IMR-90 (cell line): ENCODE measurements at regions not wholly inside any gene's neighbourhood (a gene's known extent, or its start where the extent isn't known, plus 50 kb on each side); places are given as distances from the start of the nearest gene placed in this dataset.

Source experiments
- ATAC-seq: fragments of 200-7000 bp; cut with Tn5 transposase; 2 replicates; pipeline ENCODE4 v1.9.1; 2020; ENCODE audit warnings: low read depth, mild to moderate bottlenecking, moderate library complexity
- BruUV-seq: library from RNA; stranded (reverse); fragments of 400-500 nt; replicated peaks from 2 replicates; lab custom pipeline; 2021; lab: Mats Ljungman, UMichigan
- CTCF ChIA-PET: fragments of 300-600 bp; formaldehyde crosslinking; extraction: SDS; loops from one replicate; lab custom pipeline; 2021; ENCODE audit warnings: antibody characterized with exemption; lab: Yijun Ruan, JAX
- POLR2A ChIA-PET: fragments of 300-600 bp; sonication (Branson Sonifier 250); formaldehyde crosslinking; loops from one replicate; lab custom pipeline; 2022; ENCODE audit warnings: antibody characterized with exemption; ENCODE audit not compliant: unreplicated experiment; lab: Charles Lee
- DNase-seq: peaks from one replicate; pipeline ENCODE4 v3.0.0; 2013
- H2AFZ ChIP-seq: replicated peaks from 2 replicates; pipeline ENCODE3; 2013; ENCODE audit warnings: low read length, mild to moderate bottlenecking; ENCODE audit not compliant: poor library complexity
- H2AK5ac ChIP-seq: 2 replicates; pipeline ENCODE4 v1.6.1; 2013; ENCODE audit warnings: low read depth, low read length, inconsistent platforms
- H2AK9ac ChIP-seq: replicated peaks from 2 replicates; pipeline ENCODE3; 2013; ENCODE audit warnings: mild to moderate bottlenecking, low read depth, low read length, moderate library complexity; ENCODE audit not compliant: poor library complexity
- H2BK120ac ChIP-seq: 2 replicates; pipeline ENCODE4 v1.6.1; 2013; ENCODE audit warnings: low read depth, low read length, inconsistent platforms
- H2BK15ac ChIP-seq: 3 replicates; pipeline ENCODE4 v1.6.1; 2013; ENCODE audit warnings: low read depth, low read length, inconsistent platforms
- H2BK20ac ChIP-seq: 2 replicates; pipeline ENCODE4 v1.6.1; 2013; ENCODE audit warnings: low read depth, mild to moderate bottlenecking, inconsistent platforms, low read length, moderate library complexity
- H2BK5ac ChIP-seq: 2 replicates; pipeline ENCODE4 v1.6.1; 2013; ENCODE audit warnings: mild to moderate bottlenecking, low read depth, low read length, inconsistent platforms; ENCODE audit not compliant: poor library complexity, severe bottlenecking
- H3K14ac ChIP-seq: replicated peaks from 2 replicates; pipeline ENCODE4 v1.6.1; 2013; ENCODE audit warnings: low read depth, low read length, inconsistent platforms
- H3K18ac ChIP-seq: 2 replicates; pipeline ENCODE4 v1.6.1; 2013; ENCODE audit warnings: low read depth, low read length, control low read depth
- H3K23ac ChIP-seq: 2 replicates; pipeline ENCODE4 v1.6.1; 2013; ENCODE audit warnings: low read depth, low read length, inconsistent platforms
- H3K27ac ChIP-seq: 2 replicates; pipeline ENCODE4 v1.5.1; 2013; ENCODE audit warnings: mild to moderate bottlenecking, control low read depth, low read length; ENCODE audit not compliant: insufficient read depth
- H3K27me3 ChIP-seq: 2 replicates; pipeline ENCODE4 v1.6.1; 2013; ENCODE audit warnings: low read length; ENCODE audit not compliant: control insufficient read depth, insufficient read depth
- H3K36me3 ChIP-seq: 2 replicates; pipeline ENCODE4 v1.6.1; 2013; ENCODE audit warnings: low read length, mixed read lengths; ENCODE audit not compliant: control insufficient read depth, insufficient read depth
- H3K4ac ChIP-seq: 2 replicates; pipeline ENCODE4 v1.6.1; 2013; ENCODE audit warnings: low read depth, low read length, inconsistent platforms
- H3K4me1 ChIP-seq: 2 replicates; pipeline ENCODE4 v1.6.1; 2013; ENCODE audit warnings: low read length, mixed read lengths; ENCODE audit not compliant: control insufficient read depth, insufficient read depth
- H3K4me2 ChIP-seq: 2 replicates; pipeline ENCODE4 v1.6.1; 2013; ENCODE audit warnings: low read depth, mild to moderate bottlenecking, control low read depth, low read length, moderate library complexity
- H3K4me3 ChIP-seq: 2 replicates; pipeline ENCODE4 v1.5.1; 2013; ENCODE audit warnings: low read depth, mild to moderate bottlenecking, control low read depth, low read length, moderate library complexity; ENCODE audit not compliant: insufficient read depth
- H3K56ac ChIP-seq: 2 replicates; pipeline ENCODE4 v1.6.1; 2013; ENCODE audit warnings: low read length, inconsistent platforms; ENCODE audit not compliant: insufficient read depth; ENCODE audit errors: extremely low read depth
- H3K79me1 ChIP-seq, 2 experiments: 2 replicates each; pipeline ENCODE4 v1.6.1; 2013; ENCODE audit warnings: low read length in 2 of 2, inconsistent platforms in 1 of 2, low read depth in 1 of 2
- H3K9ac ChIP-seq: 2 replicates; pipeline ENCODE4 v1.6.1; 2013; ENCODE audit warnings: low read depth, low read length, control low read depth
- H3K9me1 ChIP-seq: 2 replicates; pipeline ENCODE4 v1.6.1; 2013; ENCODE audit warnings: low read length, inconsistent platforms; ENCODE audit not compliant: insufficient read depth
- H3K9me3 ChIP-seq: 2 replicates; pipeline ENCODE4 v1.6.1; 2013; ENCODE audit warnings: low read length; ENCODE audit not compliant: control insufficient read depth, insufficient read depth
- H4K20me1 ChIP-seq: 2 replicates; pipeline ENCODE4 v1.6.1; 2013; ENCODE audit warnings: low read length, inconsistent platforms; ENCODE audit not compliant: insufficient read depth
- H4K5ac ChIP-seq: 2 replicates; pipeline ENCODE4 v1.6.1; 2013; ENCODE audit warnings: mild to moderate bottlenecking, low read depth, low read length, control low read depth
- H4K8ac ChIP-seq, 2 experiments: 2 replicates each; pipeline ENCODE4 v1.6.1; 2013; ENCODE audit warnings: low read depth in 2 of 2, low read length in 2 of 2, control low read depth in 1 of 2, inconsistent platforms in 1 of 2
- H4K91ac ChIP-seq: 2 replicates; pipeline ENCODE4 v1.6.1; 2013; ENCODE audit warnings: low read depth, low read length, inconsistent platforms; ENCODE audit not compliant: insufficient read depth
- BHLHE40 ChIP-seq: fragments of 150-350 bp; IDR thresholded peaks from 2 replicates; pipeline ENCODE4 v1.6.1; 2016; ENCODE audit warnings: mild to moderate bottlenecking, low read depth, low read length
- CEBPB ChIP-seq: IDR thresholded peaks from 2 replicates; pipeline ENCODE4 v1.6.1; 2012; ENCODE audit warnings: low read depth, low read length, improper control_type of control experiment
- CHD1 ChIP-seq: IDR thresholded peaks from 2 replicates; pipeline ENCODE4 v1.6.1; 2012; ENCODE audit warnings: low read depth, low read length, improper control_type of control experiment
- ELK1 ChIP-seq: fragments of 150-350 bp; IDR thresholded peaks from 2 replicates; pipeline ENCODE4 v1.6.1; 2016; ENCODE audit warnings: low read depth, mild to moderate bottlenecking, low read length, moderate library complexity, borderline replicate concordance
- FOS ChIP-seq: fragments of 150-350 bp; IDR thresholded peaks from 2 replicates; pipeline ENCODE4 v1.6.1; 2016; ENCODE audit warnings: low read depth, low read length
- MAFK ChIP-seq: IDR thresholded peaks from 2 replicates; pipeline ENCODE4 v1.6.1; 2012; ENCODE audit warnings: low read depth, low read length, improper control_type of control experiment
- MAZ ChIP-seq: IDR thresholded peaks from 2 replicates; pipeline ENCODE4 v1.6.1; 2012; ENCODE audit warnings: low read depth, mild to moderate bottlenecking, low read length, improper control_type of control experiment, moderate library complexity, borderline replicate concordance
- MXI1 ChIP-seq: IDR thresholded peaks from 2 replicates; pipeline ENCODE4 v1.6.1; 2012; ENCODE audit warnings: low read depth, mild to moderate bottlenecking, low read length, moderate library complexity, borderline replicate concordance
- NFE2L2 ChIP-seq: fragments of 150-350 bp; IDR thresholded peaks from 2 replicates; pipeline ENCODE4 v1.6.1; 2016; ENCODE audit warnings: low read depth, mild to moderate bottlenecking, low read length
- POLR2A ChIP-seq: IDR thresholded peaks from 2 replicates; pipeline ENCODE4 v1.6.1; 2012; ENCODE audit warnings: mild to moderate bottlenecking, low read depth, low read length
- RAD21 ChIP-seq: IDR thresholded peaks from 2 replicates; pipeline ENCODE4 v1.6.1; 2012; ENCODE audit warnings: low read length, improper control_type of control experiment
- RCOR1 ChIP-seq: IDR thresholded peaks from 2 replicates; pipeline ENCODE4 v1.6.1; 2012; ENCODE audit warnings: mild to moderate bottlenecking, low read length, improper control_type of control experiment; ENCODE audit not compliant: insufficient replicate concordance
- RFX5 ChIP-seq: IDR thresholded peaks from 2 replicates; pipeline ENCODE4 v1.8.0; 2012; ENCODE audit warnings: low read depth, mild to moderate bottlenecking, low read length, moderate library complexity
- SMC3 ChIP-seq: fragments of 150-350 bp; IDR thresholded peaks from 2 replicates; pipeline ENCODE4 v1.6.1; 2016; ENCODE audit warnings: low read depth, mild to moderate bottlenecking, antibody characterized with exemption, low read length, moderate library complexity
- WGBS, 2 experiments: methylation state at CpG; one replicate each; pipeline versions ENCODE4 v1.1.5 to v1.1.7; 2013; ENCODE audit warnings: missing lambda C conversion rate in 2 of 2; ENCODE audit not compliant: insufficient read length in 1 of 2; ENCODE audit errors: extremely low coverage in 2 of 2; 5-methylcytosine and 5-hydroxymethylcytosine counted together
- dilution Hi-C: fragments of 300-500 bp; cut with HindIII; formaldehyde crosslinking; loops from one replicate; pipeline ENCODE4 v1.14.3; 2018; ENCODE audit warnings: low sequenced_read_pairs; ENCODE audit not compliant: unreplicated experiment
- in situ Hi-C: fragments of 300-500 bp; cut with MboI; formaldehyde crosslinking; loops from 3 replicates; pipeline ENCODE4 v1.14.3; 2019; ENCODE audit warnings: low sequenced_read_pairs, inconsistent platforms, mixed read lengths
- intact Hi-C: fragments of 100-400 bp; cut with micrococcal nuclease; formaldehyde crosslinking; loops from 2 replicates; pipeline ENCODE4 v1.10.0; 2022
- TF ChIP-seq, protein P1 (sequence below): fragments of 150-350 bp; IDR thresholded peaks from 2 replicates; pipeline ENCODE4 v1.6.1; 2017; ENCODE audit warnings: mild to moderate bottlenecking, antibody characterized with exemption, low read length, low read depth
- TF ChIP-seq, protein P2 (sequence below): conservative IDR thresholded peaks from 2 replicates; pipeline ENCODE4 v1.5.1; 2012; ENCODE audit warnings: mild to moderate bottlenecking, low read depth, low read length, improper control_type of control experiment

DNA sequence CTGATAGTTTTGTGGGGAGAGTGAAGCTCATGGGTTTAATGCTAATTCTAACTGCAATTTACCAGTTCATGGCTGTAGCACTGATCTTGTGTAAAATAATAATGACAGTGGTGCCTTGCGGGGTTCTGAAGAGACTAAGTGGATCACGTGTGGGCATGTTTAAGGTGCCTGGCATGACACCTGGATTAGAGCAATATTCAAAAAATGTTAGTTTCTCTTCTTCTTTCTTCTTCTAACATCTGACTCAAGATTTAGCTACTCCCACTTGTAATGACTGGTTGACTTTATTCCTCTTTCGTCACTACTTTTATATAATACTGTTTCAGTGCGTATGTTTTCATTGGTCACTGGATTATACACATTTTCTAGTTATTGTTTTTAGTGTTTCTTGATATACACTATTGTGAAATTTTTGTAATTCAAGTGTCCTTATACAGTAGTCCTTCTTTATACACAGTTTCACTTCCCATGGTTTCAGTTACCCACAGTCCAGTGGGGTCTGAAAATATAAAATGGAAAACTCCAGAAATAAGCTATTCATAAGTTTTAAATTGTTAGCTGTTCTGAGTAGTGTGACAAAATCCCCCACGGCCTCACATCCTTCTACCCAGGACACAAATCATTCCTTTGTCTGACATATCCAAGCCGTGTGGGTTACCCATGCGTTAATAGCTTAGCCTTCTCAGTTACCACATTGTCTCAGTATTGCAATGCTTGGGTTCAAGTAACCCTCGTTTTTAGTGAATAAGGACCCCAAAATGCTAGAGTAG lies 662.2 kb upstream of the CNTNAP5 start:
- H3K23ac ChIP-seq = no peak overlapping the region
- in situ Hi-C loops = no loop called here
- H3K56ac ChIP-seq = no peak overlapping the region

More for the DNA sequence above, 662.2 kb upstream of the CNTNAP5 start:
- Histone ChIP-seq H3K79me1 (no peaks in the 10 kb centered on the region), H2AK5ac (no peak overlapping the region), H3K27me3 (no peaks in the 10 kb centered on the region), H4K8ac (no peak overlapping the region), H3K27ac (no peak overlapping the region), H4K91ac (no peak overlapping the region), H3K36me3 (no peaks in the 10 kb centered on the region), H2BK120ac (no peak overlapping the region), H3K4ac (no peak overlapping the region), H3K18ac (no peak overlapping the region), H3K9me3 (peaks cover 2% of the 10 kb centered on the region; the same call in 1 of the 2 replicates), H4K20me1 (no peaks in the 10 kb centered on the region), H3K4me3 (no peak overlapping the region), H2BK15ac (no peak overlapping the region), H3K4me1 (no peaks in the 10 kb centered on the region), H3K9ac (no peak overlapping the region), H2BK20ac (no peak overlapping the region), H3K9me1 (no peaks in the 10 kb centered on the region), H2BK5ac (no peak overlapping the region), H2AFZ (no peak overlapping the region), H3K4me2 (no peak overlapping the region), H3K14ac (no peak overlapping the region), H4K5ac (no peak overlapping the region), H2AK9ac (no peak overlapping the region)
- WGBS, 2 experiments = 60% methylated on average over 1 of the region's 8 CpGs; no CpG with 5 or more reads in 1 of the 2 experiments
- ATAC-seq = no peak
- dilution Hi-C loops (no loop called here), intact Hi-C loops (no loop called here)
- DNase-seq = no peak
- no TSS peak for BruUV-seq
- CTCF ChIA-PET = no interaction called here
- TF ChIP-seq CHD1 (no peak), ELK1 (no peak), POLR2A (no peak), MXI1 (no peak), FOS (no peak), SMC3 (no peak), MAZ (no peak), NFE2L2 (no peak), MAFK (no peak), RCOR1 (no peak), RAD21 (no peak), RFX5 (no peak), BHLHE40 (no peak), CEBPB (no peak)
- TF ChIP-seq, protein P1, sequence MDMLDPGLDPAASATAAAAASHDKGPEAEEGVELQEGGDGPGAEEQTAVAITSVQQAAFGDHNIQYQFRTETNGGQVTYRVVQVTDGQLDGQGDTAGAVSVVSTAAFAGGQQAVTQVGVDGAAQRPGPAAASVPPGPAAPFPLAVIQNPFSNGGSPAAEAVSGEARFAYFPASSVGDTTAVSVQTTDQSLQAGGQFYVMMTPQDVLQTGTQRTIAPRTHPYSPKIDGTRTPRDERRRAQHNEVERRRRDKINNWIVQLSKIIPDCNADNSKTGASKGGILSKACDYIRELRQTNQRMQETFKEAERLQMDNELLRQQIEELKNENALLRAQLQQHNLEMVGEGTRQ = no peak
- TF ChIP-seq, protein P2, sequence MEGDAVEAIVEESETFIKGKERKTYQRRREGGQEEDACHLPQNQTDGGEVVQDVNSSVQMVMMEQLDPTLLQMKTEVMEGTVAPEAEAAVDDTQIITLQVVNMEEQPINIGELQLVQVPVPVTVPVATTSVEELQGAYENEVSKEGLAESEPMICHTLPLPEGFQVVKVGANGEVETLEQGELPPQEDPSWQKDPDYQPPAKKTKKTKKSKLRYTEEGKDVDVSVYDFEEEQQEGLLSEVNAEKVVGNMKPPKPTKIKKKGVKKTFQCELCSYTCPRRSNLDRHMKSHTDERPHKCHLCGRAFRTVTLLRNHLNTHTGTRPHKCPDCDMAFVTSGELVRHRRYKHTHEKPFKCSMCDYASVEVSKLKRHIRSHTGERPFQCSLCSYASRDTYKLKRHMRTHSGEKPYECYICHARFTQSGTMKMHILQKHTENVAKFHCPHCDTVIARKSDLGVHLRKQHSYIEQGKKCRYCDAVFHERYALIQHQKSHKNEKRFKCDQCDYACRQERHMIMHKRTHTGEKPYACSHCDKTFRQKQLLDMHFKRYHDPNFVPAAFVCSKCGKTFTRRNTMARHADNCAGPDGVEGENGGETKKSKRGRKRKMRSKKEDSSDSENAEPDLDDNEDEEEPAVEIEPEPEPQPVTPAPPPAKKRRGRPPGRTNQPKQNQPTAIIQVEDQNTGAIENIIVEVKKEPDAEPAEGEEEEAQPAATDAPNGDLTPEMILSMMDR = no peak
- POLR2A ChIA-PET = no interaction called here
